ENCODE measurements at regions not wholly inside any gene's neighbourhood (a gene's known extent, or its start where the extent isn't known, plus 50 kb on each side); places are given as distances from the start of the nearest gene placed in this dataset.
"Not testable (repeated sequence)": the region's sequence is repeated elsewhere in the genome, so short reads cannot be mapped to it uniquely, and the experiment has no call there.

DNA sequence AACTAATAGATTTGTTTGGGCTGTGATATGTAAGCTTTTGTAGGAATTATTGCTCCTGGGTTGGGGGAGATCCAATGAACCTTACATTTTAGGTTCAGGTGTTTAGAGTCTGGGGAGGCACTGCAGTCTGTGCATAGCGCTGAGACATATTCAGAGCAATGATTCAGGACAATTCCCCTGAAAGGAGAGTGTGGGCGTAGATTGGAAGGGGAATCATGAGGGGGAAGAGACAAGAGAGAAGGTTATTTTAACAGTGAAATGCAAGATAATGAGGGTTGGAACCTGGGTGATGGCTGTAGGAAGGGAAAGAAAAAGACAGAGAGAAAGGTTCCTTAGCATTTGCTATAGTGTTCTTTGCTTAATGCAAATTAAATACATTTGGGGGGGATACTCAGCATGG is 1013.4 kb downstream of the REEP3 start:
- DNase-seq: no peak

DNA sequence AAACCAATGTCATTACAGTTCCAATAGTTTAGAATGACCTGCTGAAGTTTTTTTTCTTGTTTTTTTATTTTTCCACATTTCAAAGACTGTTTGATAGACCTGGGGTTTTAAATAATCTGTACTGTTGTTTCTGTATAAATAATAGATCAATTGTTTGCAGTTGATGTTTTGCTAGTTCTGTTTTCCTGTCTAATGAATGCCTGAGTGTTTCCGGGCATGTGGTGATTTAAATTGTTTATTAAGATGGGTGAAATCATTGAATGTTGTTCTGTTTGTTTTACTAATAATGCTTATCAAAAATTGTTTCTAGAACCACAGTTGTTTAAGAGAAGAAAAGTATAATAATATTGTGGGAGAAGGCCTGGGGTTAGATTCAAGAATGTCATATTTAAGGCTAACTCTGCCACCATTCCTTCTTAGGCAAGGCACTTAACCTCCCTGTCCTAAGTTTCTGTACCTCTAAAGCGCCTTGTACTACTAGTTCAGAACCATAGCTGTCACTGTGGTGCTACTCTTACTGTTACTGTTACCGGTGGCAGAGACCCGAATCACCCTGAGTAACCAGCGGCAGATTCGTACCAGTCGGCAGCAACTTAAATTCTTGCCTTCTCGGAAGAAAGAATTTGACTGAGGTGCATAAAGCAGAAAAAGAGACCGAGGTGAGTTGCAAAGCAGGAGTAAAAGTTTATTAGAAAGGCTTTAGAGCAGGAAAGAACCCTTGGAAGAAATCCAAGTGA is 1014.1 kb downstream of the REEP3 start:
- DNase-seq: no peak

DNA sequence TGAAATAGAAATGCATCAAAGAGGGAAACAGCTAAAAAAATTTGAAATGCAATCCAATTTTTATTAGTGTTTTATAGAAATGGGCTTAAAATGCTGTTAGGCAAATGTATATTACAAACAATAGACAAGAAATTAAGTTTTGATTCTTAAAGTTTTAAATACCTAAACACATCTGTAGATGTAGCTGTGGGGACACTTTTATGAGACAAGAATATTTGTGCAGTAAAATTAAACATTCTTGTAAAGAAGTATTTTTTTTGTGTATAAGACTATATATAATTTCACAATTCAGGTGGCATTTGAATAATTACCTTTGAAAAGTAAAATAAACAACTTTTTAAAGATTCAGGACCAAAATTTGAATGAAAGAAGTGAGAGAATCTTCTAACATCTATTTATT is 1015.9 kb downstream of the REEP3 start:
- DNase-seq: no peak

DNA sequence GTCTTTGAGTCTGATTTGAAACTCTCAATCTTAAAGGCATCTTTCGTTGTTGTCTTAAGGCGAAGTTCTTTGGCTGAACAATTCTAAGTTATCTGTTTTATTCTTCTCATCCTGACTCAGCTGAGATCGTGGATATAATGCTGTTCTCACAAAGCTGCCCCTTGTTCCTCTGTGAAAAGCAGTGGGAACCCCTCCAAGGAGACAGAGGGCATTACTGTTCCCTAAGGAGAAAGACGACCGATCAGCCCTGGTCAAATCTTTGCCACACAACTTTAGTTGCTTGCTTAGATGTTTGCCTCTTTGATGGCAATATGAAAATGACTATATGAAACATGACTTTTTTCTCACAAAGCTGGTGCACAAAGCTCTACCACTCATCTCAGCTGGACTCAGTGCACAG is 1016.7 kb downstream of the REEP3 start:
- no peak for DNase-seq

DNA sequence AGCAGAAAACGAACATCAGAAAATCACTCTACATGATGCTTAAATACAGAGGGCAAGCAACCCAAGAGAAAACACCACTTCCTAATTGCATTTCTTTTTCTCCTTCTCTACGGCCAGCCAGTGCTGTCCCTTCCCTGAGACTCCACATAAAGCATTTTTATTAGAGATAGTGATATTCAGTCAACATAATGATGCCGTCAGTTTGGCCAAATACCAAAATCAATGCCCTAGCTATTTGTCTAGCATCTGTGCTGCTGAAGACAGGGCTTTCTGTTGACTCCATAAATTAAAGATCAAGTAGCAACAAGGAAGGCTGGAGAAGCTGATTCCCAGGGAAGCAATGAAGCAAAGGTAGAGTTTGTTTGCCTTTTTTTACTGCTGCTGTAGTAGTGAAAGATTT is 1024.9 kb downstream of the REEP3 start:
- no peak for DNase-seq

DNA sequence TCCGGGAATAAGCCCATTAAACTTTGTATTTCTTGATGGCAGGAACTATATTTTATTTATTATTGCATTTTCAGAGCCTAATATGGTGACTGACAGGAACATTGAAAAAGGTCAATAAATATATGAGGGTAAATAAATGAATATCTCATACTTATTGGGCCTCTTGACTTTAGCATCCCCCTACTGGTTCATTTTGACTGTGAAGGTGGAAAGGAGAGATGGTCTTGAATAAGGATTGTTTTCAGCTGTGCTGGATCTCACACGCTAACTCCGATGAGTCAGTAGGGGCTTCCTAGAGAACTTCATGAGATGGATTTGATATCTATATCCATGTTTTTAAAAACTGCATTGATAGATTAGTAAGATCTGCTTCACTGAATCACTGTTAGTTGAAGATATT is 1026.0 kb downstream of the REEP3 start:
- no peak for DNase-seq

DNA sequence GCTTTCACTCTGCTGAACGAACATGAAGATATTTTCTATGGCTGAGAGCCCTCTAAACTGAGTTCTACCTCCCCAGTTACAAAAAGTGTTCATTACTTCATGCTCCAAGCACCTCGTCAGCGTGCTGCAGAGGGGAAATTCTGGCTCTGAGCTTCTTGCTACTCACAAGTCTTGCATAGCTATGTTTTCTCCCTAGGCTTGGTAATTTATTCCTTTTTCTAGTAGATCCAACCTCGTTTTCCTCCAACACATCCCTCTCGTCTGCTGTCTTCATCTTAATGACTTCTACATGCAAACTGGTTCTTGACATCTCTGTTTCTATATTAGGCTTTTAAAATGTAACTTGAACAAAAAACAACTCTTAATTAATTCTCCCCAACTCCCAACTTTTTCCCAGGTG is 1034.5 kb downstream of the REEP3 start:
- DNase-seq: no peak

DNA sequence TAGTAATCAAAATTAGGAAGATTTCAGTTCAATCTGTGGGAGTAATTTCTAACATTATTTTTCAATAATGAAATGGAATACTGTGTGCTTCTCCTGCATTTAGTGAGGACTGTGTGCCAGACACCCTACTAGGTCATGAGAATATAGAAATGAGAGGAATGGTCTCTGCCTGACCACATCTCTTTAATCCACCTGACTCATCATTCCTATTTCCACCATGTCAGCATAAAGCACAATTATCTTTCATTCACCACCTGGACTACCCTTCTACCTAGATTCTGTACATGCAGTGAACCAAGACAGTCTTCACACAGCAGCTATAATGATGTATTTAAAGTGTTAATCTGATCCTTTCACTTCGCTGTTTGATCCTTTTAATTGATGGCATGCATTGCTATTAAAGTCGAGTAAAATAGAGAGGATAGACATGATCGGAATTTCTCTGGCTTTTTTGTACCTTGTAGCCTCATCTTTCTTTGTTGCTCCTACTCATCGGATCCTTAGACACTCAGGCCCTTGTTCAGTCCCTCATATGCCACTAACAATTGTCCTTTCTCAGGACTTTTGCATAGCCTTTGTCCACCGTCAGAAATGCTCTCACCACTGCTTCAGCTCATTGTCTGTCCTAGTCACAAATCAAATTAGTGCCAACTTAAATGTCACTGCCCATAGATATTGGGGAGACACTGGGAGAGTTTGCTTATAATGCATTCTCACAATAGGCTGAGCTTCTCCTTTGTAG is 1037.1 kb downstream of the REEP3 start:
- no peak for DNase-seq

- no peak for DNase-seq
Measured at GRCh38 chr10:64571056-64571455, 1049.9 kb downstream of the REEP3 start.

GRCh38 chr10:64573623-64574325 is 1052.6 kb downstream of the REEP3 start:
- no peak for DNase-seq

GRCh38 chr10:64574371-64574770 is 1053.2 kb downstream of the REEP3 start:
- no peak for DNase-seq

DNA sequence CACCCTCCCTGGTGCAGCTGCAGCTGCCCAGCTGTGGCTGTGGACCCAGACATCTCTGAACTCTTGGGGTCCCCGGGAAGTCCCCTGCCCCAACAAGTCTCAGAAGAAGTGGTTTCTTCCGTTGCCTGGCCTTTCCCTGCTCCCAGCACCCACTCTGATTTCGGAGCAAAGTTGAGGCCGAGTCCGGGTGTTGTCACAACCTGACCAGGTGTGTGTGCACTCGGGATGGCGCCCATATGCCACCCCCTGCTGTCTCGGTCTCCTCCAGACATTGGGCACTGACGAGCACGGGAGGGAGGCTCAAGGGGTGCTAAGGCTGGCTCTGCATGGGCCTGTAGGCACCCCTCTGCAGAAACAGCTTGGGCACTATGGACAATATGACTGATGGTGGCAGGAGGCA is 1055.3 kb downstream of the REEP3 start:
- DNase-seq: no peak

- not testable (repeated sequence) for DNase-seq
Measured at GRCh38 chr10:64578757-64579156, 1057.6 kb downstream of the REEP3 start.

DNA sequence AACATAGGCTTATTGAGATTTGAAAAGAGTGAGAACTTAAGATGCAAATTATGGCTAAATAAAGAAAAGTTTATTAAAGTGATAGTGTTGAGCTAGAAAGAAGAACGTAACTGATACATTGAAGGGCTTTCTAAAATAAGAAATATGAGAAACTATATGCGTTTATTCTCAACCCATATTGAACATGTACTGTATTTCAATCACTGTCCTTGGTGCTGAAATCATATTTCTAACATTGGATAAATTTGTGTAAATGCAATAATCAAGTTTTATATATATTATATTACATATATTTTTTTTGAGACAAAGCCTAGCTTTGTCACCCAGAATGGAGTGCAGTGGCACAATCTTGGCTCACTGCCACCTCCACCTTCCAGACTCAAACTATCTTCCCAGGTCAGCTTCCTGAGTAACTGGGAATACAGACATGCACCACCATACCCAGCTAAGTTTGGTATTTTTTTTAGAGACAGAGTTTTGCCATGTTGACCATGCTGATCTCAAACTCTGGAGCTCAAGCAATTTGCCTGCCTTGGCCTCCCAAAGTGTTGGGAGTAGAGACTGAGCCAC is 1065.8 kb downstream of the REEP3 start:
- no peak for DNase-seq

- no peak for DNase-seq
Measured at GRCh38 chr10:64594072-64594471, 1072.9 kb downstream of the REEP3 start.

- DNase-seq: no peak
Measured at GRCh38 chr10:64598600-64598999, 1077.4 kb downstream of the REEP3 start.

DNA sequence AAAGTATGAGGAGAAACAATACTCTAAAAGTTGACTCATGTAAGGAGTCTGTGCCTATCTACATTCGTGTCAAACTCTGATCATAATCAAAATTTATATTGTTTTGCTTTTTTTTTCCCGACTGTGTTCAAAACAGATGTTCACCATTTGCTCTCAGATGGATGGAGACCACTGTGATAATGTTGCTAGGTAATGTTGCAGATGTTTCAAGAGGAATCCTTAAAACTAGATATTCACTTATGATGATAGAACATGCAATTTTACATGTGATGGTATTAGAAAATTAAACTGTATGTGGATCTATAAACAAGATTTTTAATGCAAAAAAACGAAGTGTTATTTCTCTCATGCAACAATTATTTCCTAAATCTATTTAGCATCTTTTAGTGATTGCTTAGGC is 1080.1 kb downstream of the REEP3 start:
- no peak for DNase-seq

DNA sequence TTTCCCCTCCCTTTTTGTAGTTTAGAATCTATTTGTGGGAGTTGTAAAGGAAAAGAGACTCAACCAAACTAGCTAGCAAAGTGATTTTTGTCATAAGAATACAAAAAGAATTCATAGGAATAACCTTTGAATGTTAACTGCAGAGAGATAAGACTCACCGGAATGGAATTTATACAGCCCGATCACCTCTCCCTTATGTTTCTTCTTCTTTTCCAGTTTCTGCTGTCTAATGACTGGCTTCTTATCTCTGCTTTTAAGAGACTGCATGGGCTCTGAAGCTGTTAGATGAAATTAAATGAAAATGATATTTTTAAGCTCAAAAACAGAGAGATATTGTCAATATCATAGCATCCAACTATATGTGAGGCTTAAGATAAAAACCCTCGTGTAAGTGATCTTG is 1095.9 kb downstream of the REEP3 start:
- no peak for DNase-seq

DNA sequence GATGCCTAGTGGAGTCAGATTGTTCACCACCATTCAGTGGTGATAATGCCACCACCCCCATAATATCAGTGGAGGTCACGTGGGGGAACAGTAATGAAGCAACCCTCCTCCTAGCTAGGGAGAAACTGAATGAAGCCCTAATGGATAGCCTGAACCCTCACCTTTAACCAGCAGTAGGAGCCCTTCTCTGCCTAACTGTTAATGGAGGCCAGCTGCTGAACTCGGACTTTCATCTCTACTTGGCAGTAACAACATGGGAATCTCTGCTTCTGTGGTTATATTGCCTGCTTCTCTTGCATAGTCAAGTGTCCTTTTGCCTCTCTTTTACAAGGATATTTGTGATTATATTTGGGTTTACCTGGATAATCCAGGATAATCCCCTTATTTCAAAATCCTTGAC is 1097.9 kb downstream of the REEP3 start:
- DNase-seq: no peak

GRCh38 chr10:64626924-64627323 is 1105.7 kb downstream of the REEP3 start:
- no peak for DNase-seq

DNA sequence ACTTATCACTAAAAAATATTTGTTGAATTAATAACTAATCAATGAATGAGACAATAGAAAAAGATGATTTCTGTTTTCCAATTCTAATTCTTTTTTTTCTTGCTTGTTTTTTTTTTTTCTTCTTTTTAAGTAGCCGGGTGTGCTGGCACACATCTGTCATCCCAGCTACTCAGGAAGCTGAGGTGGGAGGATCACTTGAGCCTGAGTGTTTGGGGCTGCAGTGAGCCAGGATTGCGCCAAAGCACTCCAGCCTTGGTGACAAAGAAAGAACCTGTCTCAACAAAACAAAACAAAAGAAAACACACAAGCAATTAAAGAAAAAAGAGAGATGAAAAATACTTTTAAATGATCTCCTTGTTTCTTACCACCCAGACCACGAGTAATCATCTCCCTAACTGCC is 1109.3 kb downstream of the REEP3 start:
- no peak for DNase-seq

- no peak for DNase-seq
Measured at GRCh38 chr10:64635906-64636305, 1114.7 kb downstream of the REEP3 start.

DNA sequence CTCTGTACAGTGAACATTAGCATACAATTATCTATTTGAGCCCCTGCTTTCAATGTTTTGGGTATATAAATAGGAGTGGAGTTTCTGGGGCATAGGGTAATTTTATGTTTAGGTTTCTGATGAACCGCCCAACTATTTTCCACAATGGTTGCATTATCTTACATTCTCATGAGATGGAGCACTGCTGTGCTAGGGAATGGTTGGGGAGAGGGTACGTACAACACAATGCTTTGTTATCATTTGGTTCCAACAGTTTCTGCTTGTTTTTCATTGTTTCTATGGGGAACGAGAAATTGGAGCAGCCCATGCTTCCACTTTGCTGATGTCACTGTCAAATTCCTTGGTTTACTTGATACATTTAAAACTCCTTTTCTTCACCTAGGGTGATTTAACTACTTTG is 1115.3 kb downstream of the REEP3 start:
- no peak for DNase-seq

DNA sequence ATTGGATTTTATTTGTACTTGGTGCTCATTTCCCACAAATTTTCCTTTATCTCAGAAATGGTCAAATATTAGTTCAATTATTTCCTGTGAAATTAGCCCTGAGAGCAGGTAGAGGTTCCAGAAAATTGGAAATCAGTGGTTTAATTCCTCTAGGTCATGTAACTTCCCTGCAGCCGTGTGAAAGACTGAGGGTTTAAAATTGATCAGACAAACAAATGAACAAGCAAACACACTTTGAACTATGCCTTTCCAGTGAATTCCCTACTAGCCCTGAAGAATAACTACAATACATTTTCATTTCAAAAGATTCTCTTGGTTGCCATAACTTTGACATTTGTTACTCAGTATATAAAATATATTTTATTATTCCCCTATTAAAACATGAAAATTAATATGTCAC is 1116.7 kb downstream of the REEP3 start:
- DNase-seq: no peak
